Stromal cell of bone marrow (primary cell): ENCODE measurements at regions not wholly inside any gene's neighbourhood (a gene's known extent, or its start where the extent isn't known, plus 50 kb on each side); places are given as distances from the start of the nearest gene placed in this dataset.
"Not testable (repeated sequence)": the region's sequence is repeated elsewhere in the genome, so short reads cannot be mapped to it uniquely, and the experiment has no call there.

Source experiments
- DNase-seq: peaks from one replicate; pipeline ENCODE4 v3.0.0-alpha.2; 2012; ENCODE audit warnings: low read depth

DNA sequence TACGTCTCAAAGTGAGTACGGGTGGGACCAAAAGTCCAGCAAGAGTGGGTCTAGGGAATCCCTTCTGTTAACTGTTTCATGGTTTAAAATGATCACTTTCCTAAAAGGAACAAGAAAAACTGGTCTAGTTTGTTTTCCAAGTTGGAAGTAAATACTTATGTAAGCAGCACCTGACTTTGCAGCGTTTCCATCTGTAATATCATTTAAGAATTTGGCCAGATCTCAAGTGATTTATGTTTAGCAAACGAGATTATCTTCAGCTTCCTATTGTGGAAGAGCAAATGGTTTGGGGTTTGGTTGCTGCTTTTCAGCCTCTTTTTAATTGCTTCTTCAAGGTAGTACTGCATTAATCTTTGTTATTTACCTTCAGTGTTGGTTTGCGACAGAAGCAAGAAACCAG, 50.4 kb downstream of the FHIP1A start:
- DNase-seq, result no peak

DNA sequence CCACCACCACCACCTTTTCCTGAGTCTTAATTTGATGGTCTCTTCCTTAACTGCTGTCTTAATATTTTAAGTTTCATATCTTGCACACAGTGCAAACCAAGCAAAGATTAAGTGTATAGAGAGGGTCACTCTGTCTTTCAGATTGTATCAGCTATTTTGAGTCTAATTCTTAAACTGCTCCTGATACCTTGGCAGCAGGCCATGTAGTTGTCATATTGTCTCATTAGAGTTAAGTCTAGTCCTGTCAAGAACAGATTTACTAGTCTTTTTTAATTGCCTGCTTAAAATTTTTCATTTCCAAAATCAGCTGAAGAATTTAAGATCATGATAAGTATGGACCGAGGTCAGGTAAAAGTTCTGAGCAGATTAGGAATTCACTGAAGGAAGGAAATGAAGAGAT, 51.5 kb downstream of the FHIP1A start:
- no peak for DNase-seq

DNA sequence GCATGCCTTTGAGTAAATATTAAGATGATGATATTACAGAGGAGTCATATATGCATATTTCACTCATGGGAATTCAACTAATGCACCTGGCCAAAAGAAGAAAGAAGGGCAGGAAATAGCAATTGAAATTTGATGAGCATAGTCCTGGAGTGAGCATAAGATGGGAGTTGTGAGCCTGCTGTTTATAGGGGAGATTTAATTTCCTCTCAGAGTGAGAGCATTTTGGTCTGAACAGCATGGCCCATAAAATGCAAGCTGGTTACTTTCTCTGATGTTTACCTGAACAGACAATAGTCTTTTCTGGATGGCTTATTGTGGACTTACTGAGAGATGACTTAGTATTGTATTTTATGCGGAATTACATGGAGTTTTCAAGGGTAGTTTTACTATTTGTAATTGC, 53.6 kb downstream of the FHIP1A start:
- no peak for DNase-seq

GRCh38 chr4:151468715-151469696, 60.0 kb downstream of the FHIP1A start:
- DNase-seq, result no peak

DNA sequence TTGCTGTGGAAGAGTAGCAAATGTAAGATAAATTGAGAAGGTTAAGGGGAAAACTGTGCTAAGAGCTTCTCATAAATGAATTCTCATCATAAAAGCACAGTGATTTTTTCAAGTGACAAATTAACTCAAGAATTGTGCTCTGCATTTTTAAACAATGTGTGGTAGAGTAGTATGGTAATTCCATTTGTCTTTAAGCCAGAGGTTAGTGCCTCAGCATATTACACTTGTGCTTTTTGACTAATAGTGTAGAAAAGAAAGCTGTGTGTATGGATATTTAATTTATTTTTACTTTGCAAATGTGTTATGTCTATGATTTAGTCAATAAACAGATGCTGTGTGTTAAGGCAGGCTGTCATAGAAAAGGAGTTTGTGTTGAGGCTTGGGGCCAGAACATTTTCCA, 61.0 kb downstream of the FHIP1A start:
- DNase-seq, result no peak

- no peak for DNase-seq
These were observed 62.8 kb downstream of the FHIP1A start for GRCh38 chr4:151471728-151472127.

DNA sequence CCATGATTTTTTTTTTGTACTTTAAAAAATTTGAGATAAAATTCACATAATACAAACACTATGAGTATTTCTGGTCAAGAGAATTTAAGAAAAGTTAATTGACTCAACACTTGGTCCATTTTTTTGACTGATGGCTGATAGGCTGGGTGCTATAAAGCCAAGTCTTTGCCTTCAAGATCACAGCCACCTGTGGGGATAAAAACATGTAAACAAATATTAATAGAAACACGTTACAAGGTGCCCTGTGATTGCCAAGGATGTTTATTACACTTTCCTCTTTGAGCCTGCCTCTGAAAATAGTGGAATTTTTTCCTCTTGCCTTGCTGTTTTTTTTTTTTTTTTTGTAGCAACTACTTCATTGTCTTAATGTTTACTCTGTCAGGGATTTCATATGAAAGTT, 63.3 kb downstream of the FHIP1A start:
- no peak for DNase-seq

- DNase-seq, result no peak
These were observed 63.7 kb downstream of the FHIP1A start for GRCh38 chr4:151472711-151473110.

DNA sequence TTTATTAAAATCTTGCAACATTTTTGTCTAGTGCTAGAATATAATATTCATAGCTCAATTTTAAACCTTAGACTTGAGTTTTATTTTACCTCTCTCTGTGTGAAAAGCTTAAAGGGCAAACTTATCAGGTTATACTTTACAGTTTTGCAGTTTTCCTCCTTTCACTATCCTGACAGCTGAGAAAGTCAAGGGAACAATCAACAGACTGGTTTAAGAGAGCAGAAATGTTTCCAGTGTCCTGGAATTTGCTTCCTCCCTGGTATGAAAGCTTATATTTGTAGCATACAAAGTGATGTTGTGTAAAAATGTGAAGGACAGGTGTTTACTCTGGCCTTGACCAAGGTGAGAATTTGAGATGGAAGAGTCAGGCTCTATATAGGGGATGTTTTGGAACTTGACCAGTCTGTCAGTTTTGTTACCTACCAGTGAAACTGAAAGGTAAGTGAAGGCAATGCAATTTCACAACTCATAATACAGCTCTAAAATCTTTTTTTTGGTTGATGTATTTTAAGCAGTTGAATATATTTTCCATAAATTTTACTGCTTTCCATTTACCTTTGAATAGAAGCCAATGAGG, 64.6 kb downstream of the FHIP1A start:
- no peak for DNase-seq

DNA sequence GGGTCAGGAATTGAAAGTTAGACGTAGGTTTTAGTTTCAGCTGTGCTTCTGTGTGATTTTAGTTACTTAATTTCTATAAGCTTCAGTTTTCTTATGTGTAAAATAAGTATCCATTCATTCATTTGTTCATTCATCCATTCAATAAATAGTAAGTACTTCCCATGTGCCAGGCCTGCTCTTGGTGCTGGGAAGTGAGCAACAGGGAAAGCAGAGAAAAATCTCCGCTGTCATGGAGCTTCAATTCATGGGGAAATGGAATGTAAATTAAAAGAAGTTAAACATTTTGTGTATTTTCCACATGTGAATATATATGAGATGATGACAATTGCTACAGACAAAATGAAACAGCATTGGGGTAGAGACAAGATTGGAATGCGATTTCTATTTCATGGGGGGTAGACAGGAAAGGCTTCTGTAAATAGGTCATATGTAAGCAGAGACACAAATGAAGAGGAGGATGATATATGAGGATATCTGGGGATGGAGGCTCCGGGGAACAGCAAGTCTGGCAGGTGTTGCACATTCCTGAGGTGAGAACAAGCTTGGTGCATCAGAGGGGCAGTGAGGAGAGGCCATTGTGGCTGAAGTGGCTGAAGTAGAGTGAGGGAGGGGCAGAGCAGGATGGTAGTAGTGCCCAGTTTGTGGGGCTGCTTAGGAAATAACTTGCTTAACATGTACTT, 66.2 kb downstream of the FHIP1A start:
- DNase-seq, result no peak

DNA sequence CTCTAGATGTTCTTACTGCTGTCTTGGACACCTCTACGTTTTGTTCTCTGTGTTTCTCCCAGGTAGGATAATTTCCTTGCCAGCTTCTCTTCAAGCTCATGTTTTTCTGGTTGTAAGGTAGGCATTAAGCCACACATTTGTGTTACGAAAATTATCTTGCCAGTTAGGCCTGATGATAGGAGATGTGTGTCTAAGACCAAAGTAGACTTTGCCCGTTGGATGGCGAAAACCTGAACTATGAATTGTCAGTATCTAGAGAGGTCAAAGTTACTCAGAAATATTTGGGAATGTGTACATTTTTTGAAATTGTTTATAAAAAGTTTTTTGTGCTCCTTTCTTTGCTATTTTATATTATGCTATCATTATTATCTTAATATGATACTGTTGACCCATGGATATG, 72.8 kb downstream of the FHIP1A start:
- no peak for DNase-seq

DNA sequence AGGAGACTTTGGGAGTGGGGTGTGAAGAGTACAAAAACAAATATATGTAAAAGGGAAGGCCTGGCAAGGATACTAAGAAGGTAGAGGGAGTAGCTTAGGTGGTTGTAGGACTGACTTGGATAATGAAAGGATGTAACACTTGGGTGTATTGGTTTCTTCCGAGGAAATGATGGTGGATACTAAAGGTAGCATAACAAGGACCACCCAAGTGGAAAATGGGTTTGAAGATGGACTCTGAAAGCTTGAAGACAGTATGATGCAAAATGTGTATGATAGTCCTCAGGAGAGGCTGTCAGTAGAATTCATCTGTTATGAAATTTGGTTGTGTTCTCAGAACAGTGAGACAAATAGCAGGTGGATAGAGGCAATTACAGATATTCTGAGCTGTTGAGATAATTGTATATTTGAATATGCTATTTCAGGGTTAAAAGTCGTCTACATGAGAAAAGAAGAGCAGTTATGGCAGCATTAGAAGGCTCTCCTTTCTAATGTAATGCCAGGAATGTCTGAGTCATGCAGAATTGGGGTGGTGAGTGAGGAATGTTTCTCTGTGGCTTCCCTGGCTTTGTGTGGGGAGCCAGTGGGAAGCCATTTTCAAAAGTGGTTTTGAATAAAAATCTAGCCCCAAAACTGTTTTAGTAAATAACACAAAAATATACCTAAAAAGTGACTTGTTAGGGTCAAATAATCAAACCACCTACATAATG, 75.6 kb downstream of the FHIP1A start:
- DNase-seq, result peak; percentile 84

DNA sequence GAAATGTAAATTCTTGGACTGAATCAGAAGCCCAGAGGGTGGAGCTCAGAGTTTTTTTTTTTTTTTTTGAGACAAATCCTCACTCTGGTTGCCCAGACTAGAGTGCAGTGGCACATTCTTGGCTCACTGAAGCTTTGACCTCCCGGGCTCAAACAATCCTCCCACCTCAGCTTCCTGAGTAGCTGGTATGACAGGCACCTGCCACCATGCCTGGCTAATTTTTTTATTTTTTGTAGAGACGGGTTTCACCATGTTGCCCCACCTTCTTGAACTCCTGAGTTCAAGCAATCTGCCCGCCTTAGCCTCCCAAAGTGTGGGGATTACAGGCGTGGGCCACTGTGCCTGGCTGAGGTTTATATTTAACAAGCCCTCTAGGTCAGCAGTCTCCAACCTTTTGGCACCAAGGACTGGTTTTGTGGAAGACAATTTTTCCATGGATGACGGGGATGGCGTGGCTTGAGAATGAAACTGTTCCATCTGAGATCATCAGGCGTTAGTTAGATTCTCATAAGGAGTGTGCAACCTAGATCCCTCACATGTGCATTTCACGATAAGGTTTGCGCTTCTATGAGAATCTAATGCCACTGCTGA, 76.7 kb downstream of the FHIP1A start:
- DNase-seq, result peak; percentile 8

DNA sequence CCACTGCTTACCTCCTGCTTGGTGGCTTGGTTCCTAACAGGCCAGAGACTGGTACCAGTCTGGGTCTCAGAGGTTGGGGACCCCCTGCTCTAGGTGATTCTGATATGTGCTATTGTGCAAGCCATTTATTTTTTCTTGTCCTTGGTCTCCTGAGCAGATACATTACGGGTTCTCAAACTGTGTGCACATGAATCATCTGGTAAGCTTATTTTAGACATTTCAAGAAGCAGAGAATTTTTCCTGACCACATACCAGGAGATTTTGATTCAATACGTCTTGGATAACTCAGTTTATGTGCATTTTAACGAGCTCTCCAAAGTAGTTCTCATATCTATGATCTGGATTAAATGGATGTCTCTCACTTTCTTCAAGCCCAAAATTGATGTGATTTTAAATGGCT, 77.2 kb downstream of the FHIP1A start:
- peak; percentile 45 for DNase-seq

GRCh38 chr4:151488968-151489367, 80.0 kb downstream of the FHIP1A start:
- DNase-seq, result no peak

- DNase-seq, result no peak
These were observed 80.7 kb downstream of the FHIP1A start for GRCh38 chr4:151489462-151490203.

DNA sequence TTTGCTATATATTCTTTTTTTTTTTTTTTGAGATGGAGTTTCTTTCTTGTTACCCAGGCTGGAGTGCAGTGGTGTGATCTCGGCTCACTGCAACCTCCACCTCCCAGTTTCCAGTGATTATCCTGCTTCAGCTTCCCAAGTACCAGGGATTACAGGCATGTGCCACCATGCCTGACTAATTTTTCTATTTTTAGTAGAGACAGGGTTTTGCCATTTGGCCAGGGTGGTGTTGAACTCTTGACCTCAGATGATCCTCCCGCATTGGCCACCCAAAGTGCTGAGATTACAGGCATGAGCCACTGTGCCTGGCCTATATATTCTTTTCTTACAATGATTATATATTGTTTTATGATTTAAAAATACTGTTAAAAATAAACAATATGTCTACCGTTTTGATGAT, 86.6 kb downstream of the FHIP1A start:
- not testable (repeated sequence) for DNase-seq

- not testable (repeated sequence) for DNase-seq
These were observed 102.6 kb downstream of the FHIP1A start for GRCh38 chr4:151511548-151511947.

DNA sequence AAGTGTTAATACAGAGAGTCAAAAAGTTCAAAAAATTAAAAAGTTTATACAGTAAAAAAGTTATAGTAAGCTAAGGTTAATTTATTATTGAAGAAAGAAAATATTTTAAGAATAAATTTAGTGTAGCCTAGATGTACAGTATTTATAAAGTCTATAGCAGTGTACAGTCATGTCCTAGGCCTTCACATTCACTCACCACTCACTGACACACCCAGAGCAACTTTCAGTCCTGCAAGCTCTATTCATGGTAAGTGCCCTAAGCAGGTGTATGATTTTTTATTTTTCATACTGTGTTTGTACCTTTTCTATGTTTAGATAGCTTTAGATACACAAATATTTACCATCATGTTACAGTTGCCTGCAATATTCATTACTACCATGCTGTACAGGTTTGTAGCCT, 108.9 kb downstream of the FHIP1A start:
- no peak for DNase-seq

GRCh38 chr4:151518359-151518758, 109.4 kb downstream of the FHIP1A start:
- no peak for DNase-seq

GRCh38 chr4:151519728-151520415, 110.9 kb downstream of the FHIP1A start:
- no peak for DNase-seq
